Activated CD8-positive, alpha-beta T cell treated with anti-CD3 and anti-CD28 coated beads, Interleukin-2, amount 10 ng/mL, durations not matched to agents 7 days and 5 days (primary cell): ENCODE measurements at regions not wholly inside any gene's neighbourhood (a gene's known extent, or its start where the extent isn't known, plus 50 kb on each side); places are given as distances from the start of the nearest gene placed in this dataset.

ENCODE experiments used
- ATAC-seq: fragments of 150-1000 bp; cut with Tn5 transposase; one replicate; pipeline ENCODE4 v1.10.0; 2021; ENCODE audit warnings: moderate library complexity
- CTCF ChIA-PET: fragments of 350-600 bp; sonication (Branson Sonifier 250); formaldehyde crosslinking; loops from one replicate; lab custom pipeline; 2021; ENCODE audit warnings: antibody characterized with exemption; lab: Charles Lee
- POLR2A ChIA-PET: fragments of 350-600 bp; sonication (Branson Sonifier 250); formaldehyde crosslinking; loops from one replicate; lab custom pipeline; 2021; ENCODE audit warnings: antibody characterized with exemption; lab: Charles Lee
- DNase-seq: peaks from one replicate; pipeline ENCODE4 v3.0.0-alpha.2; 2020
- H3K27ac Mint-ChIP-seq: one replicate; pipeline ENCODE4 v1.8.0; 2021; ENCODE audit warnings: mild to moderate bottlenecking, mixed read lengths
- H3K27me3 Mint-ChIP-seq: one replicate; pipeline ENCODE4 v1.8.0; 2021; ENCODE audit warnings: low read depth, mixed read lengths
- H3K36me3 Mint-ChIP-seq: one replicate; pipeline ENCODE4 v1.8.0; 2021; ENCODE audit warnings: low read depth, mixed read lengths
- H3K4me1 Mint-ChIP-seq: one replicate; pipeline ENCODE4 v1.8.0; 2021; ENCODE audit warnings: low read depth, mixed read lengths
- H3K4me3 Mint-ChIP-seq: one replicate; pipeline ENCODE4 v1.8.0; 2021; ENCODE audit warnings: mild to moderate bottlenecking, mixed read lengths
- H3K9me3 Mint-ChIP-seq: one replicate; pipeline ENCODE4 v1.8.0; 2022; ENCODE audit warnings: mixed read lengths; ENCODE audit not compliant: insufficient read depth

- POLR2A ChIA-PET = no interaction called here
- H3K4me1 Mint-ChIP-seq = no peaks in the 10 kb centered on the region
- peaks cover 7% of the 10 kb centered on the region for H3K27me3 Mint-ChIP-seq
- H3K36me3 Mint-ChIP-seq = no peaks in the 10 kb centered on the region
- no peak overlapping the region for H3K4me3 Mint-ChIP-seq
- no peak for ATAC-seq
- no peaks in the 10 kb centered on the region for H3K9me3 Mint-ChIP-seq
- no peak for DNase-seq
- H3K27ac Mint-ChIP-seq = no peak overlapping the region
- CTCF ChIA-PET = no interaction called here
Observed at GRCh38 chr6:87951751-87952150, 95.9 kb upstream of the SPACA1 start.

- DNase-seq (no peak), ATAC-seq (no peak)
- CTCF ChIA-PET = no interaction called here
- no peaks in the 10 kb centered on the region for H3K4me1 Mint-ChIP-seq
- POLR2A ChIA-PET = no interaction called here
- H3K4me3 Mint-ChIP-seq = no peak overlapping the region
- H3K27ac Mint-ChIP-seq = no peak overlapping the region
- peaks cover 5% of the 10 kb centered on the region for H3K27me3 Mint-ChIP-seq
- H3K36me3 Mint-ChIP-seq = no peaks in the 10 kb centered on the region
- H3K9me3 Mint-ChIP-seq = no peaks in the 10 kb centered on the region
Observed at GRCh38 chr6:87950614-87951013, 97.0 kb upstream of the SPACA1 start.

GRCh38 chr6:87949194-87949593 lies 98.4 kb upstream of the SPACA1 start:
- no peak for ATAC-seq
- CTCF ChIA-PET = no interaction called here
- no peaks in the 10 kb centered on the region for H3K36me3 Mint-ChIP-seq
- no peaks in the 10 kb centered on the region for H3K9me3 Mint-ChIP-seq
- POLR2A ChIA-PET = no interaction called here
- H3K4me1 Mint-ChIP-seq = no peaks in the 10 kb centered on the region
- no peak overlapping the region for H3K4me3 Mint-ChIP-seq
- DNase-seq = no peak
- no peak overlapping the region for H3K27ac Mint-ChIP-seq
- peaks cover 9% of the 10 kb centered on the region for H3K27me3 Mint-ChIP-seq

- no peak overlapping the region for H3K27ac Mint-ChIP-seq
- H3K4me3 Mint-ChIP-seq = no peak overlapping the region
- POLR2A ChIA-PET = no interaction called here
- CTCF ChIA-PET = no interaction called here
- H3K9me3 Mint-ChIP-seq = no peaks in the 10 kb centered on the region
- H3K36me3 Mint-ChIP-seq = no peaks in the 10 kb centered on the region
- no peaks in the 10 kb centered on the region for H3K4me1 Mint-ChIP-seq
- DNase-seq (no peak), ATAC-seq (no peak)
- peaks cover 21% of the 10 kb centered on the region for H3K27me3 Mint-ChIP-seq
Observed at GRCh38 chr6:87946669-87947068, 101.0 kb upstream of the SPACA1 start.

- H3K4me3 Mint-ChIP-seq = no peak overlapping the region
- ATAC-seq (no peak), DNase-seq (no peak)
- H3K9me3 Mint-ChIP-seq = no peaks in the 10 kb centered on the region
- POLR2A ChIA-PET = no interaction called here
- peaks cover 25% of the 10 kb centered on the region for H3K27me3 Mint-ChIP-seq
- H3K27ac Mint-ChIP-seq = no peak overlapping the region
- H3K4me1 Mint-ChIP-seq = no peaks in the 10 kb centered on the region
- CTCF ChIA-PET = no interaction called here
- no peaks in the 10 kb centered on the region for H3K36me3 Mint-ChIP-seq
Observed at GRCh38 chr6:87945966-87946365, 101.7 kb upstream of the SPACA1 start.

- no peak for ATAC-seq
- no peak for DNase-seq
- peaks cover 25% of the 10 kb centered on the region for H3K27me3 Mint-ChIP-seq
- no peaks in the 10 kb centered on the region for H3K9me3 Mint-ChIP-seq
- POLR2A ChIA-PET = no interaction called here
- H3K27ac Mint-ChIP-seq = no peak overlapping the region
- H3K4me1 Mint-ChIP-seq = no peaks in the 10 kb centered on the region
- H3K36me3 Mint-ChIP-seq = no peaks in the 10 kb centered on the region
- CTCF ChIA-PET = no interaction called here
- H3K4me3 Mint-ChIP-seq = no peak overlapping the region
Observed at GRCh38 chr6:87945181-87945580, 102.5 kb upstream of the SPACA1 start.

- Mint-ChIP-seq H3K9me3 (no peaks in the 10 kb centered on the region), H3K4me1 (no peaks in the 10 kb centered on the region), H3K27ac (no peak overlapping the region), H3K36me3 (no peaks in the 10 kb centered on the region), H3K4me3 (no peak overlapping the region), H3K27me3 (peaks cover 29% of the 10 kb centered on the region)
- ChIA-PET POLR2A (no interaction called here), CTCF (no interaction called here)
- DNase-seq (no peak), ATAC-seq (no peak)
Observed at GRCh38 chr6:87944541-87944954, 103.1 kb upstream of the SPACA1 start.

GRCh38 chr6:87943191-87943590 lies 104.5 kb upstream of the SPACA1 start:
- ChIA-PET CTCF (no interaction called here), POLR2A (no interaction called here)
- Mint-ChIP-seq H3K4me3 (no peak overlapping the region), H3K27me3 (peaks cover 34% of the 10 kb centered on the region), H3K27ac (no peak overlapping the region), H3K9me3 (no peaks in the 10 kb centered on the region), H3K4me1 (no peaks in the 10 kb centered on the region), H3K36me3 (no peaks in the 10 kb centered on the region)
- ATAC-seq (no peak), DNase-seq (no peak)

GRCh38 chr6:87941556-87942358 lies 105.9 kb upstream of the SPACA1 start:
- no peak overlapping the region for H3K4me3 Mint-ChIP-seq
- POLR2A ChIA-PET = interaction anchor here (0.6 kb wide), 1 partner anchor 575 kb away, joined by 3 read pairs; no protein-coding TSS in a partner anchor
- peaks cover 34% of the 10 kb centered on the region for H3K27me3 Mint-ChIP-seq
- CTCF ChIA-PET = interaction anchor here (0.6 kb wide), 1 partner anchor 372 kb away, joined by 3 read pairs; no protein-coding TSS in a partner anchor
- no peaks in the 10 kb centered on the region for H3K36me3 Mint-ChIP-seq
- no peaks in the 10 kb centered on the region for H3K9me3 Mint-ChIP-seq
- ATAC-seq (no peak), DNase-seq (no peak)
- no peaks in the 10 kb centered on the region for H3K4me1 Mint-ChIP-seq
- H3K27ac Mint-ChIP-seq = no peak overlapping the region

- ChIA-PET POLR2A (no interaction called here), CTCF (no interaction called here)
- no peak for ATAC-seq
- Mint-ChIP-seq H3K27me3 (peaks cover 30% of the 10 kb centered on the region), H3K27ac (no peak overlapping the region), H3K36me3 (no peaks in the 10 kb centered on the region), H3K9me3 (no peaks in the 10 kb centered on the region), H3K4me3 (no peak overlapping the region), H3K4me1 (no peaks in the 10 kb centered on the region)
- no peak for DNase-seq
Observed at GRCh38 chr6:87939776-87940175, 107.9 kb upstream of the SPACA1 start.

- no peak overlapping the region for H3K4me3 Mint-ChIP-seq
- H3K27me3 Mint-ChIP-seq = peaks cover 29% of the 10 kb centered on the region
- no peak for DNase-seq
- POLR2A ChIA-PET = no interaction called here
- H3K27ac Mint-ChIP-seq = no peak overlapping the region
- H3K4me1 Mint-ChIP-seq = no peaks in the 10 kb centered on the region
- ATAC-seq = no peak
- CTCF ChIA-PET = interaction anchor here (1.2 kb wide), 1 partner anchor 933 kb away, joined by 3 read pairs; no protein-coding TSS in a partner anchor
- no peaks in the 10 kb centered on the region for H3K36me3 Mint-ChIP-seq
- H3K9me3 Mint-ChIP-seq = no peaks in the 10 kb centered on the region
Observed at GRCh38 chr6:87938287-87938686, 109.4 kb upstream of the SPACA1 start.

- ChIA-PET CTCF (no interaction called here), POLR2A (interaction anchor here (0.6 kb wide), 1 partner anchor 412 kb away, joined by 4 read pairs; no protein-coding TSS in a partner anchor)
- Mint-ChIP-seq H3K9me3 (no peaks in the 10 kb centered on the region), H3K27ac (no peak overlapping the region), H3K36me3 (no peaks in the 10 kb centered on the region), H3K4me3 (no peak overlapping the region), H3K27me3 (peaks cover 15% of the 10 kb centered on the region), H3K4me1 (no peaks in the 10 kb centered on the region)
- ATAC-seq = no peak
- DNase-seq = no peak
Observed at GRCh38 chr6:87936065-87936464, 111.6 kb upstream of the SPACA1 start.
